Trophoblast cell (in vitro differentiated cells and primary cell): ENCODE measurements at regions not wholly inside any gene's neighbourhood (a gene's known extent, or its start where the extent isn't known, plus 50 kb on each side); places are given as distances from the start of the nearest gene placed in this dataset.

ENCODE experiments used
- DNase-seq, 2 donors: peaks; one replicate each; pipeline ENCODE4 v3.0.0-alpha.2; 2016
- H2AFZ ChIP-seq: 2 replicates; pipeline ENCODE4 v1.6.1; 2013; ENCODE audit warnings: low read length, moderate library complexity, mild to moderate bottlenecking; ENCODE audit not compliant: insufficient read depth, poor library complexity
- H2AK5ac ChIP-seq: 2 replicates; pipeline ENCODE4 v1.6.1; 2013; ENCODE audit warnings: mild to moderate bottlenecking, low read length
- H2BK120ac ChIP-seq: 2 replicates; pipeline ENCODE4 v1.6.1; 2013; ENCODE audit warnings: low read length, mild to moderate bottlenecking, moderate library complexity; ENCODE audit not compliant: insufficient read depth, poor library complexity
- H2BK12ac ChIP-seq: 2 replicates; pipeline ENCODE4 v1.6.1; 2013; ENCODE audit warnings: mild to moderate bottlenecking, low read length, moderate library complexity
- H2BK5ac ChIP-seq: 2 replicates; pipeline ENCODE4 v1.6.1; 2013; ENCODE audit warnings: low read length, low read depth, moderate library complexity, mild to moderate bottlenecking; ENCODE audit not compliant: poor library complexity
- H3K14ac ChIP-seq: 2 replicates; pipeline ENCODE4 v1.6.1; 2013; ENCODE audit warnings: mild to moderate bottlenecking, low read length
- H3K18ac ChIP-seq: 2 replicates; pipeline ENCODE4 v1.6.1; 2013; ENCODE audit warnings: mild to moderate bottlenecking, low read length
- H3K23ac ChIP-seq: 2 replicates; pipeline ENCODE4 v1.6.1; 2013; ENCODE audit warnings: low read length
- H3K27ac ChIP-seq: 2 replicates; pipeline ENCODE4 v1.5.1; 2013; ENCODE audit warnings: low read depth, mild to moderate bottlenecking, inconsistent platforms, low read length, moderate library complexity
- H3K27me3 ChIP-seq: 2 replicates; pipeline ENCODE4 v1.6.1; 2013; ENCODE audit warnings: inconsistent platforms, mild to moderate bottlenecking, low read length, moderate library complexity; ENCODE audit not compliant: insufficient read depth
- H3K36me3 ChIP-seq, 2 experiments: 1 replicate in 1 of 2; 2 replicates in 1 of 2; pipeline ENCODE4 v1.6.1; 2013; ENCODE audit warnings: low read length in 2 of 2, mild to moderate bottlenecking in 2 of 2, moderate library complexity in 1 of 2; ENCODE audit not compliant: insufficient read depth in 2 of 2, control insufficient read depth in 1 of 2
- H3K4ac ChIP-seq: 2 replicates; pipeline ENCODE4 v1.6.1; 2013; ENCODE audit warnings: low read depth, mild to moderate bottlenecking, low read length, moderate library complexity
- H3K4me1 ChIP-seq, 2 experiments: 1 replicate in 1 of 2; 2 replicates in 1 of 2; pipeline ENCODE4 v1.6.1; 2013; ENCODE audit warnings: low read length in 2 of 2, mild to moderate bottlenecking in 2 of 2, moderate library complexity in 1 of 2; ENCODE audit not compliant: insufficient read depth in 2 of 2, control insufficient read depth in 1 of 2
- H3K4me2 ChIP-seq: 2 replicates; pipeline ENCODE4 v1.6.1; 2013; ENCODE audit warnings: inconsistent platforms, mild to moderate bottlenecking, low read length, moderate library complexity
- H3K4me3 ChIP-seq: 2 replicates; pipeline ENCODE4 v1.5.1; 2013; ENCODE audit warnings: mild to moderate bottlenecking, low read depth, low read length, inconsistent platforms
- H3K79me1 ChIP-seq: one replicate; pipeline ENCODE4 v1.6.1; 2013; ENCODE audit warnings: low read length
- H3K79me2 ChIP-seq: 2 replicates; pipeline ENCODE4 v1.6.1; 2013; ENCODE audit warnings: low read length, mild to moderate bottlenecking; ENCODE audit not compliant: control insufficient read depth, insufficient read depth, poor library complexity
- H3K9ac ChIP-seq: 2 replicates; pipeline ENCODE4 v1.6.1; 2013; ENCODE audit warnings: mild to moderate bottlenecking, low read length
- H3K9me3 ChIP-seq: 2 replicates; pipeline ENCODE4 v1.6.1; 2013; ENCODE audit warnings: low read depth, mild to moderate bottlenecking, control low read depth, inconsistent platforms, low read length; ENCODE audit not compliant: insufficient read depth
- H4K12ac ChIP-seq: 2 replicates; pipeline ENCODE4 v1.6.1; 2013; ENCODE audit warnings: low read depth, mild to moderate bottlenecking, low read length, moderate library complexity
- H4K8ac ChIP-seq: 2 replicates; pipeline ENCODE4 v1.6.1; 2013; ENCODE audit warnings: low read depth, mild to moderate bottlenecking, low read length, moderate library complexity
- H4K91ac ChIP-seq: one replicate; pipeline ENCODE4 v1.6.1; 2013; ENCODE audit warnings: low read depth, mild to moderate bottlenecking, low read length, moderate library complexity
- WGBS: extraction: QIAGEN DNeasy Blood & Tissue Kit; methylation state at CpG from one replicate; pipeline ENCODE4 v1.1.7; 2013; ENCODE audit warnings: missing lambda C conversion rate; ENCODE audit not compliant: insufficient read length, insufficient coverage; ENCODE audit errors: extremely low coverage; 5-methylcytosine and 5-hydroxymethylcytosine counted together

DNA sequence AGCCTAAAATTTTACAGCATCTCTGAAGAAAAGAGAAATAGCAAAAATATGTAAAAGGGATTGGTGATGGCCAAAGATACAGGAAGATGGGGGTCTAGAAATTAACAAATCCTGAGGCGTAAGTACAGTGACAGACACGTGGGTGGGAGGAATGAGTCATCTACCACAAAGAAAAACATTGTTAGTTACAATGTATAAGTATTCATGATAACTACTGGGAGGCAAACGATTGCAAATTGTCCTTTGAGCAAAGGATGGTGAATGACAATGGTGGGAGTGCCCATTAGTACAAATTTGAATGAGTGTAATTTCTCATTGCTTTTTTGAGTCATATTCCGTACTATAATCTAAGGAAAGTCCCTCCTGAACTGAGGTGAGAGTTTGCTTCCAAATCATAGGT lies 809.0 kb upstream of the FAM98A start:
- Histone ChIP-seq H3K27ac (no peak overlapping the region), H3K23ac (no peak overlapping the region), H4K12ac (no peak overlapping the region), H4K8ac (no peak overlapping the region), H4K91ac (no peak overlapping the region), H3K9ac (no peak overlapping the region), H3K79me2 (no peaks in the 10 kb centered on the region), H2BK5ac (no peak overlapping the region), H3K79me1 (no peaks in the 10 kb centered on the region), H3K18ac (no peak overlapping the region), H2AFZ (no peak overlapping the region), H3K4ac (no peak overlapping the region), H2BK12ac (no peak overlapping the region), H2AK5ac (no peak overlapping the region), H3K27me3 (no peaks in the 10 kb centered on the region), H3K9me3 (no peaks in the 10 kb centered on the region), H3K4me3 (no peak overlapping the region), H2BK120ac (no peak overlapping the region), H3K4me1 (no peaks in the 10 kb centered on the region), H3K14ac (no peak overlapping the region), H3K4me2 (no peak overlapping the region), H3K36me3 (no peaks in the 10 kb centered on the region)
- DNase-seq: no peak
- no CpG with 5 or more reads among the region's 4 CpGs for WGBS

GRCh38 chr2:34403512-34403911 lies 804.4 kb upstream of the FAM98A start:
- Histone ChIP-seq H2AK5ac (no peak overlapping the region), H3K4ac (no peak overlapping the region), H2BK12ac (no peak overlapping the region), H3K36me3 (no peaks in the 10 kb centered on the region), H2BK5ac (no peak overlapping the region), H2AFZ (no peak overlapping the region), H3K9ac (no peak overlapping the region), H3K27me3 (no peaks in the 10 kb centered on the region), H3K23ac (no peak overlapping the region), H3K18ac (no peak overlapping the region), H3K14ac (no peak overlapping the region), H3K79me1 (no peaks in the 10 kb centered on the region), H4K8ac (no peak overlapping the region), H3K79me2 (no peaks in the 10 kb centered on the region), H3K4me2 (no peak overlapping the region), H3K4me1 (no peaks in the 10 kb centered on the region), H3K4me3 (no peak overlapping the region), H2BK120ac (no peak overlapping the region), H4K91ac (no peak overlapping the region), H3K27ac (no peak overlapping the region), H4K12ac (no peak overlapping the region), H3K9me3 (no peaks in the 10 kb centered on the region)
- no peak for DNase-seq
- no CpG with 5 or more reads among the region's 2 CpGs for WGBS

GRCh38 chr2:34402376-34402775 lies 803.3 kb upstream of the FAM98A start:
- H4K91ac ChIP-seq: no peak overlapping the region
- no peaks in the 10 kb centered on the region for H3K9me3 ChIP-seq
- no CpG with 5 or more reads among the region's 3 CpGs for WGBS
- no peaks in the 10 kb centered on the region for H3K36me3 ChIP-seq
- no peak overlapping the region for H3K4me3 ChIP-seq
- no peak overlapping the region for H3K4ac ChIP-seq
- no peaks in the 10 kb centered on the region for H3K4me1 ChIP-seq
- H2BK120ac ChIP-seq: no peak overlapping the region
- H3K23ac ChIP-seq: no peak overlapping the region
- H3K4me2 ChIP-seq: no peak overlapping the region
- no peak overlapping the region for H3K18ac ChIP-seq
- H3K79me2 ChIP-seq: no peaks in the 10 kb centered on the region
- no peak overlapping the region for H2AK5ac ChIP-seq
- H2BK12ac ChIP-seq: no peak overlapping the region
- H2BK5ac ChIP-seq: no peak overlapping the region
- no peak overlapping the region for H2AFZ ChIP-seq
- no peak overlapping the region for H4K12ac ChIP-seq
- H3K27me3 ChIP-seq: no peaks in the 10 kb centered on the region
- no peak overlapping the region for H3K27ac ChIP-seq
- no peak overlapping the region for H4K8ac ChIP-seq
- H3K14ac ChIP-seq: no peak overlapping the region
- no peak overlapping the region for H3K9ac ChIP-seq
- H3K79me1 ChIP-seq: no peaks in the 10 kb centered on the region
- DNase-seq: no peak

GRCh38 chr2:34401186-34401585 lies 802.1 kb upstream of the FAM98A start:
- Histone ChIP-seq H4K8ac (no peak overlapping the region), H3K4me1 (no peaks in the 10 kb centered on the region), H3K4me2 (no peak overlapping the region), H2AK5ac (no peak overlapping the region), H3K9ac (no peak overlapping the region), H2AFZ (no peak overlapping the region), H3K23ac (no peak overlapping the region), H3K4ac (no peak overlapping the region), H4K91ac (no peak overlapping the region), H3K4me3 (no peak overlapping the region), H2BK12ac (no peak overlapping the region), H3K18ac (no peak overlapping the region), H3K27ac (no peak overlapping the region), H3K14ac (no peak overlapping the region), H3K79me2 (no peaks in the 10 kb centered on the region), H3K36me3 (no peaks in the 10 kb centered on the region), H4K12ac (no peak overlapping the region), H3K9me3 (no peaks in the 10 kb centered on the region), H2BK5ac (no peak overlapping the region), H3K79me1 (no peaks in the 10 kb centered on the region), H3K27me3 (no peaks in the 10 kb centered on the region), H2BK120ac (no peak overlapping the region)
- no CpG with 5 or more reads among the region's 5 CpGs for WGBS
- DNase-seq: no peak
